Gastroesophageal sphincter (tissue), 3 donors: ENCODE measurements at regions not wholly inside any gene's neighbourhood (a gene's known extent, or its start where the extent isn't known, plus 50 kb on each side); places are given as distances from the start of the nearest gene placed in this dataset.

Experiments used
- EP300 ChIP-seq: sonication (generic); formaldehyde crosslinking; IDR thresholded peaks from one replicate; pipeline ENCODE4 v1.6.1; 2017; ENCODE audit warnings: antibody characterized with exemption, mild to moderate bottlenecking
- POLR2A ChIP-seq, 2 donors: fragments of 450-650 bp; IDR thresholded peaks; one replicate each; pipeline ENCODE4 v1.6.1; 2017; ENCODE audit warnings: antibody characterized with exemption in 2 of 2, mild to moderate bottlenecking in 2 of 2, moderate library complexity in 1 of 2
- POLR2AphosphoS5 ChIP-seq: sonication (generic); formaldehyde crosslinking; IDR thresholded peaks from one replicate; pipeline ENCODE4 v1.6.1; 2017; ENCODE audit warnings: antibody characterized with exemption
- TF ChIP-seq, protein P1 (sequence below), 4 experiments: fragments of 200-600 bp in 2 of 4; fragments of 450-650 bp in 2 of 4; sonication (generic) in 1 of 4; IDR thresholded peaks; one replicate each; pipeline ENCODE4 v1.5.1; 2017 to 2019; ENCODE audit warnings: antibody characterized with exemption in 4 of 4, mild to moderate bottlenecking in 2 of 4, moderate library complexity in 2 of 4

DNA sequence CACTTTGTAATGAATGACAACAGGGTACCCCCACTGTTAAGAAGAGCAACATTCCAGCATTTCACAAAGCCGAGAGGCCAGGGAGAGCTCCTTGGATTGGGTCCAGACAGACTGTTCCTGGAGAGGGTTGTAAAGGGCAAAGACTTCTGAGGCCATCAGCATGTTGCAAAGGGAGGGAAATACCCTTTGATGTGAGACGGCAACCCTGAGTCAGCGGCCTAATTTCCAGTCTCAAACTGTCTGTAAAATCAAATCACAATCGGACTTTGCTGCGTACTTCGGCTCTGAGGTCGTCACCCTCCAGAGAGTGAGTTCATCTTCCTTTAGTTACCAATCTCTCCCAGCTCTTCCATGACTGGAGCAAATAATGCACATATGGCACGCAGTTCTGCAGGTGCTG is 101.0 kb upstream of the DTNBP1 start:
- TF ChIP-seq, protein P1, sequence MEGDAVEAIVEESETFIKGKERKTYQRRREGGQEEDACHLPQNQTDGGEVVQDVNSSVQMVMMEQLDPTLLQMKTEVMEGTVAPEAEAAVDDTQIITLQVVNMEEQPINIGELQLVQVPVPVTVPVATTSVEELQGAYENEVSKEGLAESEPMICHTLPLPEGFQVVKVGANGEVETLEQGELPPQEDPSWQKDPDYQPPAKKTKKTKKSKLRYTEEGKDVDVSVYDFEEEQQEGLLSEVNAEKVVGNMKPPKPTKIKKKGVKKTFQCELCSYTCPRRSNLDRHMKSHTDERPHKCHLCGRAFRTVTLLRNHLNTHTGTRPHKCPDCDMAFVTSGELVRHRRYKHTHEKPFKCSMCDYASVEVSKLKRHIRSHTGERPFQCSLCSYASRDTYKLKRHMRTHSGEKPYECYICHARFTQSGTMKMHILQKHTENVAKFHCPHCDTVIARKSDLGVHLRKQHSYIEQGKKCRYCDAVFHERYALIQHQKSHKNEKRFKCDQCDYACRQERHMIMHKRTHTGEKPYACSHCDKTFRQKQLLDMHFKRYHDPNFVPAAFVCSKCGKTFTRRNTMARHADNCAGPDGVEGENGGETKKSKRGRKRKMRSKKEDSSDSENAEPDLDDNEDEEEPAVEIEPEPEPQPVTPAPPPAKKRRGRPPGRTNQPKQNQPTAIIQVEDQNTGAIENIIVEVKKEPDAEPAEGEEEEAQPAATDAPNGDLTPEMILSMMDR (IDR thresholded peaks at IDR 0.05) = no peak
- no peak for TF ChIP-seq POLR2AphosphoS5
- TF ChIP-seq POLR2A (IDR thresholded peaks at IDR 0.05) = no peak
- no peak for TF ChIP-seq EP300
